ENCODE measurements at regions not wholly inside any gene's neighbourhood (a gene's known extent, or its start where the extent isn't known, plus 50 kb on each side); places are given as distances from the start of the nearest gene placed in this dataset.

GRCh38 chr2:64932371-64933216, 56.6 kb upstream of the SLC1A4 start (continued):
- TF ChIP-seq BHLHE40 (IDR thresholded peaks at IDR 0.05; ENCODE audit: low read depth, low read length): no peak

GRCh38 chr2:64934530-64934929, 54.7 kb upstream of the SLC1A4 start:
- no CpG with 5 or more reads among the region's 4 CpGs for WGBS, 2 experiments (ENCODE audit: extremely low coverage in 2 of 2, insufficient read length in 1 of 2)
- BruUV-seq (replicated peaks): no TSS peak

More at GRCh38 chr2:64934530-64934929, 54.7 kb upstream of the SLC1A4 start:
- H3K23ac ChIP-seq (ENCODE audit: low read depth, low read length): no peak overlapping the region
- intact Hi-C loops (cut with micrococcal nuclease) (no loop called here), dilution Hi-C loops (cut with HindIII; ENCODE audit: low sequenced_read_pairs, unreplicated experiment) (no loop called here), in situ Hi-C loops (cut with MboI; ENCODE audit: low sequenced_read_pairs) (loop anchor here (10.0 kb wide), 1 partner anchor 640 kb away; no protein-coding TSS in a partner anchor)
- H3K27ac ChIP-seq (ENCODE audit: insufficient read depth, low read length): no peak overlapping the region
- ChIA-PET CTCF (no interaction called here), POLR2A (ENCODE audit: unreplicated experiment) (no interaction called here)
- H2BK120ac ChIP-seq (ENCODE audit: low read depth, low read length): no peak overlapping the region
- H4K91ac ChIP-seq (ENCODE audit: insufficient read depth, low read depth, low read length): no peak overlapping the region
- H3K4me2 ChIP-seq (ENCODE audit: low read depth, low read length): no peak overlapping the region
- no peak overlapping the region for H2AK9ac ChIP-seq (replicated peaks; ENCODE audit: low read depth, low read length, poor library complexity)
- H2BK15ac ChIP-seq (ENCODE audit: low read depth, low read length): no peak overlapping the region
- H4K20me1 ChIP-seq (ENCODE audit: insufficient read depth, low read length): no peaks in the 10 kb centered on the region
- peaks cover 3% of the 10 kb centered on the region; the same call in 1 of the 2 replicates for H3K9me1 ChIP-seq (ENCODE audit: insufficient read depth, low read length)
- no peak overlapping the region for H3K56ac ChIP-seq (ENCODE audit: extremely low read depth, insufficient read depth, low read length)
- no peak overlapping the region for H2BK5ac ChIP-seq (ENCODE audit: low read depth, low read length, poor library complexity, severe bottlenecking)
- DNase-seq: no peak
- no peak overlapping the region for H4K8ac ChIP-seq (ENCODE audit: low read depth in 2 of 2, low read length in 2 of 2)
- H3K4me3 ChIP-seq (ENCODE audit: insufficient read depth, low read depth, low read length): no peak overlapping the region
- peaks cover 5% of the 10 kb centered on the region; the same call in 1 of the 2 replicates for H3K9me3 ChIP-seq (ENCODE audit: control insufficient read depth, insufficient read depth, low read length)
- no peak overlapping the region for H4K5ac ChIP-seq (ENCODE audit: low read depth, low read length)
- no peak overlapping the region for H3K14ac ChIP-seq (replicated peaks; ENCODE audit: low read depth, low read length)
- no peak overlapping the region for H2AFZ ChIP-seq (replicated peaks; ENCODE audit: low read length, poor library complexity)
- no peak for ATAC-seq (ENCODE audit: low read depth)
- no peak overlapping the region for H2AK5ac ChIP-seq (ENCODE audit: low read depth, low read length)
- H3K18ac ChIP-seq (ENCODE audit: low read depth, low read length): no peak overlapping the region
- H3K4me1 ChIP-seq (ENCODE audit: control insufficient read depth, insufficient read depth, low read length): no peaks in the 10 kb centered on the region
- TF ChIP-seq USF2 (IDR thresholded peaks at IDR 0.05; ENCODE audit: low read depth, low read length): no peak
- no peaks in the 10 kb centered on the region for H3K36me3 ChIP-seq (ENCODE audit: control insufficient read depth, insufficient read depth, low read length)
- H3K79me1 ChIP-seq (ENCODE audit: low read depth in 1 of 2, low read length in 2 of 2): no peaks in the 10 kb centered on the region
- no peak overlapping the region for H3K9ac ChIP-seq (ENCODE audit: low read depth, low read length)
- H3K27me3 ChIP-seq (ENCODE audit: control insufficient read depth, insufficient read depth, low read length): peaks cover 61% of the 10 kb centered on the region
- H3K4ac ChIP-seq (ENCODE audit: low read depth, low read length): no peak overlapping the region
- no peak overlapping the region for H2BK20ac ChIP-seq (ENCODE audit: low read depth, low read length)

Measured in IMR-90 (cell line).